ENCODE measurements at regions not wholly inside any gene's neighbourhood (a gene's known extent, or its start where the extent isn't known, plus 50 kb on each side); places are given as distances from the start of the nearest gene placed in this dataset.
"Not testable (repeated sequence)": the region's sequence is repeated elsewhere in the genome, so short reads cannot be mapped to it uniquely, and the experiment has no call there.

DNA sequence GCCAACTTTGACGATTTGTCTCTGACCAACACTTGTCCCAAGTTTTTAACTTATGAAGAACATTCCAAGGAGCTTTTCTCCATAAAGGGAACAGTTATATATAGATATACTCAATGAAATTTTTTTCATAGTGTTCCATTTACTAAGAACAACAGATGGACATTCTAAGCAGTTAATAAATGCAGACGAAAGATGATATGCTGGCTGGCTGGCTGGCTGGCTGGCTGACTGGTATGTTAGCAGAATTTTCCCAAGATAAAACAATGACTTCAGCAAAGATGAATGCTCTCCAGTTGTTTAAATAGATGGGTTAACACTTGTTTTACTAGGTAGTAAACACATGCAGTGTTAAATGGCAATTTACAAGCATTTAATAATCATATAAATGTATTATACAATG lies 62.2 kb downstream of the SPANXN3 start:
- no peak for DNase-seq (ENCODE audit: low spot score)

DNA sequence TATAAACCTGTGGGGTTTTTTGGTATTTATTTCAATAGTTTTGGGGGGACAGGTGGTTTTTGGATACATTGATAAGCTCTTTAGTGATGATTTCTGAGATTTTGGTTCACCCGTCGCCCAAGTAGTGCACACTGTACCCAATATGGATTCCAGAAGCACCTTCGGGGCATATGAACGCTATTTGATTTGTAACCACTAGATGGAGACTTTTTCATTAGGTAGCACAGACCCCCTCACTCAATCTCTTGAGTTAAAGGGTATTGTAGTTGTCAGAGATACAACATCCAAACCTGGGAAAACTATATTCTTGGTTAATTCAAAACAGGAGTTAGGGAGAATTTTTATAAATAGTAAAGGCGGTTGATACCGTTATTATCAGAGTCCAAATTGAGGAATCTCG lies 79.8 kb downstream of the SPANXN3 start:
- DNase-seq (ENCODE audit: low spot score) = no peak

DNA sequence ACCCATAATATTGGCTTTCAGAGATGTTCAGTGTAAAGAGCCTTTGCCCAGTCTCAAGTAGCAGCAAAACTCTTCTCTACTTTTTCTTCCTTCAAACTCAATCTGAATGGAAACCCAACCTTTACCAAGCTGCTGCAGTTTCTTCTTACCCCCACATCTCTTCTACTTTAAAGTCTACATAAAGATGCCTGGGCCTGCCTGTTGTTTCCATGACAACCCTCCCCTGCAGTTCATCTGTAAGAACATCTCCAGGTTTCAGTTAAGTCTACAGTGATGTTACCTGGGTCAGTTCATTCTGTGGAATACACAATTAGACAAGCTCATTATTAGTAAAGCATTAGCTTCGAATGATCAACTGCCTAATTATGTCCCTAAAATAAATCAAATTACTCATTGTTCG lies 81.4 kb downstream of the SPANXN3 start:
- peak; percentile 0 for DNase-seq (ENCODE audit: low spot score)

DNA sequence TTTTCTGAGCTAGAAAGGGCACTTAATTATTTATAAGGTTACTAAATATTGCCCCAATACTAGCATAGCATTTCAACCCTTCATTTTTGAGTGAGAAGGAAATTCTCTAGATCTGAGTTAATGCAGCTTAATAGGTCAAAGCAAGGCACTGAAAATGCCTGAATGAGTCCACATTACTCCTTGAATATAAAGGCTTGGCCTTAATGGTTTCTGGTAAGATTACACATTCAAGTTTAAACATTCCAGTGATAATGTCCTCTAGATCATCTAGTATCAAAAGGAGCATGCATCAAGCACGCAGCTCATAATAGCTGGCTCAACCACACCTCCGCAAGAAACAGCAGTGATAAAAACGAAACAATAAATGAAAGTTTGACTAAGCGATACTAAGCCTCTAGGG lies 87.5 kb downstream of the SPANXN3 start:
- no peak for DNase-seq (ENCODE audit: low spot score)

DNA sequence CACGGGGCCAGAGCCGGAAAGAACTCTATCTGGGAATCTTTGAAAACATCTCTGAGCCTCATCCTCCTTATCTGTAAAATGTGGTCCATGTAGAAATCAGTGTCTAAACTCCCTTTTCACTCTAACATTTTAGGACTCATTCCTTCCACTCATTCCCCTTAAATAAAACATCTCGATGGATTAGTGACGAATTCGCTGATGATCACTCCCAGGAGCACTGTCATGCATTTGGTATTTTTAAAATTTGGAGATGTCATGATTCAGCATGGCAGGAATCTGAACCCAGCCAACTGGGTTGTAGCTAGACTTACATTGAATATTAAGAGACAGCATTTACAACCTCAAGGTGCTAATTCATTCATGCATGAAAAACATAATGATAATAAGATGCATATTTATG lies 88.1 kb downstream of the SPANXN3 start:
- no peak for DNase-seq (ENCODE audit: low spot score)

DNA sequence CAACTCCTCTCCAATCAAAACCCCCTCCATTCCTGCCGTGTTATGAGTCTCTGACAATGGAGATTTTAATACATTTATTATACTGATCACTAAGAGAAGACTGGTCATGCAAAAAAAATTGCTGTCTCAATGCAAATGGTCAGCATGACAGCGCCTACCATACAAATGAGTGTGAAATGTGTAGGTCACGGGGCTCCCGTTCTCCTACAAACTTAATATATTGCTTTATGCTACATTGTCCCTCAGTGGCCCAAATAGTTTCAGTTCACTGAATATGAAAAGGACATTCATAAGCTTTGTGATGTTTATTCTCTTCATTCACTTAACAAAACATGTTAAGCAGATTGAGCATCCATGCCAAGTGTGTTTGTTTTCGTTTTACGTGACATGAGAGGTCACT lies 116.1 kb downstream of the SPANXN3 start:
- DNase-seq (ENCODE audit: low spot score) = no peak

DNA sequence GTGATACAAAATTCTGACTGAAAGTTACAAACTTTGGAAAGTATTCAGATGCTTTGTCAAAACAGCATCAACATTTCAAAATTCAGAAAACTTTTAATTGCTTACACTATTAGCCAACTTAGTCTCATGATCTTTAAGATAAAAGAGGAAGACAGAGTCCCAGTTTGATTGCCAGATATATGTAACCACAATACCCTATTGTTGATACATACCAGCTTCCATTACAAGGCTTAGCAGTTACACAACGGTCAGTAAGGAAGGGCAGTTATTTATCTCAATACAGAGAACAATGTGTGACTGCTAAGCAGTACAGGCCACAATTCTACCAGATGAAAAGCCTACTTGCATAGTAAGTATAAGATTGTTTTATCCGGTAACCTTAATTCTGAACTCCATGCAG lies 138.4 kb downstream of the SPANXN3 start:
- DNase-seq (ENCODE audit: low spot score) = no peak

DNA sequence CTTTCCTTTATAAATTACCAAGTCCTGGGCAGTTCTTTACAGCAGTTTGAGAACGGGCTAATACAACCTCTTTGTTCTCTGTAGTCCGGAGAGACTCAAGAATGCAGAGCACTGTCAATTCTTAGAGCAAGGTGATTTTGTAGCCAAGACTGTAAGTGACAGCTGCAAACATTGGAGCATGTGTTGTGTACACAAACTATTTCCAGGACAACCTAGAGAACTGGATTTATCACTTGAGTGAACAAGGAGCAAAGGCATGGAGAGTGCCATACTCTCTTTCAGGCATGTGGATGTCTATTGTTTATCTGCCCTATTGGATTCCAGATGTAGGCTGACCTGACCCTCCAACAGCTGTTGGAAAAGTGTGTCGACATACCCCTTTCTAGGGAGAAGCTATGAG lies 153.9 kb downstream of the SPANXN3 start:
- no peak for DNase-seq (ENCODE audit: low spot score)

DNA sequence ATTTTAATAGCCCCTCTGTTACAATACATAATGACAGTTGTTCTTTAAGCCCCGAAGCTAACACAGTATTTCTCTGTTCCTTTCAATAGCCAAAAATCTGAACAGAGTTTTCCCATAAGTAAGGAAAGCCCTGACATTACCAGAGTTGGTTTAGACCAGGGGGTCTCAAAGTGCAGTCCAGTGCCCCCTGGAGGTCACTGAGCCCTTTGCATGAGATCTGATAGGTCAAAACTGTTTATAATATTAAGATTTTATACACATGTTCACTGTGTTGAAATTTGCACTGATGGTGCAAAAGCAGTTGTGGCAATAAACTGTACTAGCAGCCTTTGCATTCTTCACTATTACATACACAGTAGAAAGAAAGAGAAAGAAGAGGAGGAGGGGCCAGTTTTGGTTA lies 177.1 kb downstream of the SPANXN3 start:
- no peak for DNase-seq (ENCODE audit: low spot score)

DNA sequence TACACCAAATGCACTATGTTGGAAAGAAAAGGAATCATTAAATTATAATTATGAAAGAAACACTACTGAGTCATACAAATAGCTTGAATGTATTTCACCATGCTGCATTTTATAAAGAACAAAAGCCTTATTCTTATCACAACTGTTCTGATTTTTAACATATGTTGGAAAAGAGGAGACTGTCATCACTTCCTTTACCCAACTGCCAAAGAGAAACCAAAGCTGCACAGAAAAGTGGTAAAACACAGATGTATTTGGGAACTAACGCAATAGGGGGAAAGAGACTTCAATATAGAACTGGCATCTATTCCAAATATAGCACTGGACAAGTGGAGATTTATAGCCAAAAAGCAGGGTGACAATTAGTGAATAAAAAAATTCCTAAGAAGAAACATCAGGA lies 181.0 kb downstream of the SPANXN3 start:
- DNase-seq (ENCODE audit: low spot score) = no peak

DNA sequence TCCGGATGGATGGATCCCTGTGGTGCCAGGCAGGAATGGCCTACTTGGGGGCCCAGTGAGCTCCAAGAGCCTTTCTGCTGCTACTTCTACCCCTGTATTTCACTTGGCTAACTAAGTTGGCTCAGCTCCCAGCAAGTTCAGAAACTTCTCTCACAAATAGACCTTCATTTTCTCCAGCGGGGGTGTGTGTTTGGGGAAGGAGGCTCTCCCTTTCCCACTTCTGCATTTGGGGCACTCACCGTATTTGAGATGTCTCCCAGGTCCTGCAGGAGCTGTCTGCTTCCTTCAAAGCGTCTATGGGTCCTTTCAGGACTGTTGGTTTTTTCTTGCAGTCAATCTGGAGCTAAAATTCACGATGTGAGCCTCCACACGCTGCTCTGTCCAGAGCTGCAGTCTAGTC lies 197.7 kb downstream of the SPANXN3 start:
- no peak for DNase-seq (ENCODE audit: low spot score)

DNA sequence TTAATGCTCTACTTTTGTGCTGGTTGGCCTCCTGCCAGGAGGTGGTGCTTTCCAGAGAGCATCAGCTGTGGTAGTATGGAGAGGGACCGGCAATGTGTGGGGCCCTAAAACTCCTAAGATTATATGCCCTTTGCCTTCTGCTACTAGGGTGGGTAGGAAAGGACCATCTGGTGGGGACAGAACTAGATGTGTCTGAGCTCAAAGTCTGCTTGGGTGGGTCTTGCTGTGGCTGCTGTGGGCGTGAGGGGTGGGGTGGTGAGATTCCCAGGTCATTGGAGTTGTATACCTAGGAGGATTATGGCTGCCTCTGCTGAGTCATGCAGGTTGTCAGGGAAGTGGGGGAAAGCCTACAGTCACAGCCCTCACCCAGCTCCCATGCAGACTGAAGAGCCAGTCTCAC lies 198.4 kb downstream of the SPANXN3 start:
- DNase-seq (ENCODE audit: low spot score) = not testable (repeated sequence)

DNA sequence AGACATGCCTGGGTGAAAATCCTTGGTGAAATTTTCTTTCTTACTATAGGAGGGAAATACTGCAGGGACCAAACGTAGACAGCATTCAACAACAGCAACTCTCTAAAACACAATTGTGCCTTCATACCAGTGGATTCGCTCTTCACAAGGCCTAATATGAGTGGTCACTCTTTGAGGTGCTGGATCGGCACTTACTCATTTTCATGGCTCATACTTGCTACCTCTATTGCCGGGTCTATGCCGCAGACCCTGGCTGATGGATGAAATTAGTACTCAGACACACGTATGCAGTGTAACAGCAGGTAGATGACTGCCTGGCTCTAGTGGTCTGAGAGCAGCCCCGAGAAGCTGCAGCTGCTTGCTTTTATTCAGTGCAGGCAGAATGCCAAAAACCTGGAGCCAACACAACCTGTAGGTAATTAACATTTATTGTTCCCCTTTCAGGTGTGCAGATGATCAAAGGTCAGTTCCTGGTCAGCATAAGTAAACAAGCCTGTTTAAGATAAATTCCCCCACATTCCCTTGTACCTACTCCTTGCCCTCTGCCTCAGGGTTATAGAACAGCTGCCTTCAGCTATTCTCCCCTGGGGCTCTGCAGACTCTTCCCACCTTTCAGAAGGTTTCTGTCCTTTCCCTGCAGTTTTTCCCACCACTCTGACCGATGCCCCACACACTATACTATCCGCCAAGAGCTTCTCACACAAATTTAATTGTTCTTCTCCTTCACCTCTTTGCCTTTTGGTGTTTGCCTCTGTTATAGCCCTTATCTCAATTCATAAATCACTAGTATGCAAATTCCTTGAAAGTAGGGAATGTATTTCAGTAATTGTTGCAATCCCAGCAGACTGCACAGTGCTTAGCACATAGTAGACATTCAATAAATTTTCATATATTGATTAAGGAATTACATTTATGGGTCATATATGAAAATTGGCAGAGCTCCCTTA lies 210.0 kb downstream of the SPANXN3 start:
- DNase-seq (ENCODE audit: low spot score) = no peak

DNA sequence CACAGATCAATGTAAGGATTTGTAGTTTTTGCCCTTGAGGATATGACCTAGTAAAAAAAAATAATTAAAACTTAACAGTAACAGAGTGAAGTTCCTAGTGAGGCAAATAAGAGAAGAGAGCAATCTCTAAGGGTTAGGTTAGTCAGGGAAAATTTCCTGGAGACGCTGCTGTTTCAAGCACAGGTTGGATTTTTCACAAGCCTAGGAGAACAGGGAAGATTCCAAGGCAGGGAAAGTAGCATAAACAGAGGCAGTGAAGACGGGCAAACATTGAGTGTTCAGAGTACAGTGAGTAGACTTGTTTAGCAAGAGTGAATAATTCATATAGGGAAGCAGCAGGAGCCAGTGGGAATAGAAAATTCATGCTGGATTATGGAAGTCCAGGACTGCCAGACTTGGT lies 212.8 kb downstream of the SPANXN3 start:
- no peak for DNase-seq (ENCODE audit: low spot score)

DNA sequence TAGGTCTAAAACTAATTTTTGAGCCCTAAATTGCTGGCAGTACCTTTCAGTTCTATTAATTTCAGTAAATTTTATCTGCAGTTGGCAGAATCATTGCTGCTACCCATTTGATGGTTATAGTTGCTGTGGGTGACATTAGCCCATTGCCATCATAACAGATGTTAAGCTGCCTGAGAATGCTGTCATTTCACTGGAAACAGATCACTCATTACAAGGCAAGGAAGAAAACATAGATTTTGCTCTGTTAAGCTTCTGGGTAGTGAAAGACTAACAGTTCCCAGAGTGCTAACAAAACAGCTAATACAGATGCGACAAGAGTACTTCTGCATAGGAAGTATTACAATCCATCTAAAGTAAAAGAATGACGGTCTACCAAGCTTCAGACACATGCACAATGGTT lies 213.2 kb downstream of the SPANXN3 start:
- DNase-seq (ENCODE audit: low spot score) = no peak

DNA sequence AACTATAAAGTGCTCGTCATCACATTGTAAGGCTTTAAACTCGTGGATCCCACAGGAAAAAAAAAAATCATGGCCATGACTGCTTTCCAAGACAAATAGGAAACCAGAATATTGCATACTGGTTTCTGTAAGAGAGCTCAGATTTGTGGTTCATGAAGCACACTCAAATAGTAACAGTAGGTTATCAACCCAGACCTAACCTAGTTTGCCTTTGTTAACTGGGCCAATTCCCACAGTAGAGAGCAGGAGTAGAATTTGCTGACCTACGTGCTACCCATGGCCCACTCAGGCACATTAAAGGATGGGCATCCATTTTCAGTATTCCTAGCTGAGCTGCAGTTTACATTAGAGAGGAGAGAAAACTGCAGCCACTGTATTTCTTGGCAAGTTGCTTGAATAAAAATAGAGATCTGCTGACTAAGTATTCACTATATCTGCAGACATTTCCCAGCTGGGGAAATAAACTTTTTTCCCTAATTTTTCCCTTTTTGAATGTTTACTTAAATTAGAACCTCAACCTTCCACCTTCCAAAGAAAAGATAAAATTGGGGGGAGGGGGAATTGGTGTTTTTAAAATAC lies 218.5 kb downstream of the SPANXN3 start:
- DNase-seq (ENCODE audit: low spot score) = no peak

DNA sequence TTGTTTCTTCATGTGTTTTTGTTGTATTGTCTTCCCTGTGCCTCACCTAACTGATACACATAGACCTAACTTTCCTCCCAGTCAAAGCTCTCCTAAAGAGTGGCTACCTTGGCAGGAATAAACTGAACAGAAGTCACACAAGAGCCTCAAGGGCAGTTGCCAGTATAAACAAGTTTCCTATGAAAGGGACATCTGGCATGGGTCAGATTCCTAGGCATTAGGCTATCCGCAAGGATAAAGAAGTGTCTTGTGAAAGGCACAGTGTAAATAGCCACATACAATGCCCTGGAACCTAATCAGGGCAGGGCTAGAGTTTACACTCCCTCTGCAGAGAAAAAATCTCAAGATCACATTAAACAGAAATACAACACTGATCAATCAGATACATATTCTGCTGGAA lies 220.8 kb downstream of the SPANXN3 start:
- DNase-seq (ENCODE audit: low spot score) = no peak

DNA sequence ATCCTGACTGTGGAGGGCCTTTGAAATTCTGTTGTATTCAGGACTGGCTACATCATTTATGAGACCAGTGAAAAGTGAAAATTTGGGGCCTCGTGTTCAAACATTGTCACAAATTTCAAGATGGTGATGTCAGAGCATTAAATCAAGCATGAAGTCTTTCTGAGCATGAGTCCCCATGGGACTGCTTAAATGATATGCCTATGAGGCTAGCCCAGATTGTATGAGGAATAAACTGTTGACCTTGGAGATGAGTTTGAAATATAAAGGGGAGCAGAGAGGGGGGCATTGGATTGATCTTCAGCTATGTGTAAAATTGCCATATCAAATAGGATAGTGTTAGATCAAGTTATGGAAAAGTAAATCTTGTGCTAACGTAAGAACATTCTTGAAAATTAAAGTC lies 230.0 kb downstream of the SPANXN3 start:
- DNase-seq (ENCODE audit: low spot score) = no peak

DNA sequence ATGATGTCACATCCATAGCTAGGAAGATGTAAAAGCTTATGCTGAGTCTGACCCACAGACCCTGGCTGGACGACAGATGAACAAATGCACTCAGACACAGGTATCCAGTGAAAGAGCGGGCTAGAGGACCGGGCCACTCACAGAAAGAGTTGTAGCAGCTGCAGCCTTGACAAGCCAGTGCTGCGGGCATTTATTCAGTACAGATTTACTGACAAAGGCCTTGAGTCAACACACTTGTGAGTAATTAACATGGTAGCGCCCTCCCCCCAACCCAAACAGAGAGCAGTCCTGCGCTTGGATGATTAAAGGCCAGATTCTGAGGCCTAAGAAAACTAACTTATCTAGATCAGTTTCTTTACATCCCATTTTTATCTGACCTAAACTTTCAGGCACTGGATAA lies 244.6 kb downstream of the SPANXN4 start:
- no peak for DNase-seq (ENCODE audit: low spot score)

DNA sequence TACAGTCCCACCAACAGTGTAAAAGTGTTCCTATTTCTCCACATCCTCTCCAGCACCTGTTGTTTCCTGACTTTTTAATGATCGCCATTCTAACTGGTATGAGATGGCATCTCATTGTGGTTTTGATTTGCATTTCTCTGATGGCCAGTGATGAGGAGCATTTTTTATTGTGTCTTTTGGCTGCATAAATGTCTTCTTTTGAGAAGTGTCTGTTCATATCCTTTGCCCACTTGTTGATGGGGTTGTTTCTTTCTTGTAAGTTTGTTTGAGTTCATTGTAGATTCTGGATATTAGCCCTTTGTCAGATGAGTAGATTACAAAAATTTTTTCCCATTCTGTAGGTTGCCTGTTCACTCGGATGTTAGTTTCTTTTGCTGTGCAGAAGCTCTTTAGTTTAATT lies 218.9 kb downstream of the SPANXN4 start:
- DNase-seq (ENCODE audit: low spot score) = not testable (repeated sequence)

DNA sequence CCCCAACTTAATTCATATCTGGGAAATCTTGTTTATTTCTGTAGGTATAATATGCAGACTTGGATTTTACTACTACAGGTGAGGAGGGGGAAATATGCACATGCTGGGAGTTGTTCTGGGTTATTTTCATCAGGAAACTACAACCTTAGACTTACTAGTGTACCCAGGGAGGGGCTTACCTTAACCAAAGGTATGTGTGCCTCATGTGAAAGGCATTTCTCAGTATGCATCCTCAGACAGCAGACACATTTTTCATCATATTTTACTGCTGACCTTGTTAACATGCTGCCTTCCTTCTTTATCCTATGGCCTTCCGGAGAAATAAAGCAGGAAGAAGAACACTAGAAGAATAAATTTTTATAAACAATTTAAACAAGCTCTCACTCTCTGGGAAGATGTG lies 214.9 kb downstream of the SPANXN4 start:
- DNase-seq (ENCODE audit: low spot score) = no peak

DNA sequence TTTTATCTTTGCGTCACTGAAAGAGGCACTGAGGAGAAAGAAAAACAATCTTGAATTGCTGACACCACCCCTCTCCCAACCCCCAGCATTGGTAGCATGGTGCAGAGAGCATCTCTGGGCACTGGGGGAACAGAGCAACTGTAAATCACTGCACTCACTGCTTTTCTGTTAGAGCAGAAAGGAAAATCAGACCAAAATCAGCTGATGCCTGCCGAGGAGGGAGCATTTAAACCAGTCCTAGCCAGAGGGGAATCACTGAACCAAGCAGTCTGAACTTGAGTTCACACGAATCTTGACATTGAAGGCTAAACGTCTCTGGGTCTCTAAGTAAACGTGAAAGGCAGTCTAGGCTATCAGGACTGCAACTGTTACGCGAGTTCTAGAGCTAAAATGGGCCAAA lies 205.8 kb downstream of the SPANXN4 start:
- DNase-seq (ENCODE audit: low spot score) = no peak

DNA sequence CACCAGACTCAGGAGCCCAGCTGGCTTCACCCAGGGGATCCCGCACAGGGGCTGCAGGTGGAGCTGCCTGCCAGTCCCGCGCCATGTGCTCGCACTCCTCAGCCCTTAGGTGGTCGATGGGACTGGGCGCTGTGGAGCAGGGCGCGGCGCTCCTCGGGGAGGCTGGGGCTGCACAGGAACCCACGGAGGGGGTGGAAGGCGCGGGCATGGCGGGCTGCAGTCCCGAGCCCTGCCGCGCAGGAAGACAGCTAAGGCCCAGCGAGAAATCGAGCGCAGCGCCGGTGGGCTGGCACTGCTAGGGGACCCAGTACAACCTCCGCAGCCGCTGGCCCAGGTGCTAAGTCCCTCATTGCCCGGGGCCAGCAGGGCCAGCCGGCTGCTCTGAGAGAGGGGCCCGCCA lies 202.9 kb downstream of the SPANXN4 start:
- not testable (repeated sequence) for DNase-seq (ENCODE audit: low spot score)

DNA sequence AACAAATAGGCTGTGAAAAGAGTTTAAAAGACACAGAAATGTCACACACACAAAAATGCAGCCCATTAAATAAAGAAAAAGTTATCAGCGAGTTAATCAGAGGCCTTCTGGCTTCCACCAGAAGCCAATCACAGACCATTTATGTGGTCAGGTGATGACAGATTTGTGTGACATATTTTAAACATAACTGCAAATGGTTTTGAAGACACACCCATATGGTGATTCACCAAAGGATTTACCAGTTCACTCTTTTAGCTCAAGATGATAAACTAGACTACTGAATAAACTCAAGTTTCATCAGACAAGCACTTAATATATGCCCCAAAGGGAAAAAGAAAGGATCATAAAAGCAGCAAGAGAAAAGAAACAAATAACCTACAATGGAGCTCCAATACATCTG lies 181.2 kb downstream of the SPANXN4 start:
- DNase-seq (ENCODE audit: low spot score) = no peak
